ENCODE measurements at regions not wholly inside any gene's neighbourhood (a gene's known extent, or its start where the extent isn't known, plus 50 kb on each side); places are given as distances from the start of the nearest gene placed in this dataset.
A peak's percentile ranks its signal among the peaks of the same experiment; 100 is the strongest.
"Not testable (repeated sequence)": the region's sequence is repeated elsewhere in the genome, so short reads cannot be mapped to it uniquely, and the experiment has no call there.

DNA sequence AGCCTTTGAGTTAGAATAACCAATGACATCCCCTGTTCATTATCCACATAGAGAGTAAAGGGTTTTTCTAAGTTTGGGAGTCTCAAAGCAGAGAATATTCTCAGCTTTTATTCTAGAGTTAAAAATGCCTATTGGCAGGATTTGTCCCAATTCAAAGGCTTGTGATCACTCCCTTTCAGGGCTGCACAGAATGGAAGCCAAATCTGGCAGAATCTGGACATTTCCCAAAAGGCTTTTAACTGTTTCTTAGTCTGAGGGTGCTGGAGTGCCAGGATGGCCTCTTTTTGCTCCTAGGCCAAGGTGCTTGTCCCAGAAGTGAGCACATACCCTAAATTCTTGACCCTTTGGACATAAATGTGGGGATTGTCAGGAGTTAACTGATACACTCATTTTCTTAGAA is 556.6 kb downstream of the DOK5 start:
- DNase-seq: no peak

DNA sequence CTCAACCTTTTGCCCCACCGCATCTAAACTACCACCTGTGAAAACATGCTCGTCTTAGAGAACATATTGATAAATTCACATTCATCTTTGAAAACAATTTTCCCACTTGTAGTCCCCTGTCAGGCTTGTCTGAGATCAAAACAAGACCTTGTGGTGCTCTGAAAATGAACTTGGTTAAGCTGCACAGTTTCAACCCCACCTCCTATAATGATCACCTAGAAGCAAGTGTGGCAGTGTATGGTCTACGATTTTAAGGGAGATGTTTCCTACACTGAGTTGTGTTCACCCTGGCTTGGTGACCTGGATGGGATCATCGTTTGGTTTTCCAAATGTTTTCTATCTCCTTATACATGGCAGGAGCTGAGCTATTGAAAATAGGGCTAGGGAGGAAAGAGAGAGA is 539.4 kb downstream of the DOK5 start:
- DNase-seq: no peak

DNA sequence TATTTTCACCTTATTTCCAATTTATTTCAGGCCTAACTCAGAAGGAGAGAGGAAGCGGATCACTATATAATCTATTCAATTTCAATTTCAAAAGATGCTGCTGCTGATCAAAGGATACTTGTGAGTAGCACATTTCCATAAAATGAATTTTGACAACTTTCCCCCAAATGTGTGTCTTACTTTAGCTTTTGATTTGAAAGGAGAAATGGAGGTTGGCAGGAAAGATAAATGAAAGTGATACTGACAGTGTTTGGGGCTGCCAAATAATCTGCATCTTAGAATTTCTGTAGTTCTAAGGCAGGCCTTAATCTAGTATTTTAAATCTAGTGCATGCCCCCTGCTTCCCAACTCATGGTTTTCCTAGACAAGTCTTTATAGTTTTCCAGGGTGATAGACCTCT is 535.4 kb downstream of the DOK5 start:
- no peak for DNase-seq

DNA sequence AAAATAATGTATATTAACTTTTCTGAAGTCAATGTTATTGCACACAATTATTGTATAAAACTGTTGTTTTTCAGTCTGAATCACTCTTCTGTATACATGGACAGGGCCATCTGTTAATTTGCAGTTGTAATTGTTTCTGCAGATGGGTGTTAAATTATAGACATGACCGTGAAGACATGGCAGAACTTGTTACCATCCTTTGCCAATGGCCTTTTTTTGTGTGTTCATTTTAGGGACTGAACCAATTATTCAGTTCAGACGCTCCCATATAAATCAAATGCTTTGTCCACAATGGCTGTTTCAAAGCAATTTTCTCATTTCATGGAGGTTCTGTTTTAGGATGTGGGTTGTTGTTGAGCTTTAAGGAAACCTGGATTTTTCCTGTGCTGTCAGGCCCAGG is 533.7 kb downstream of the DOK5 start:
- DNase-seq: no peak

DNA sequence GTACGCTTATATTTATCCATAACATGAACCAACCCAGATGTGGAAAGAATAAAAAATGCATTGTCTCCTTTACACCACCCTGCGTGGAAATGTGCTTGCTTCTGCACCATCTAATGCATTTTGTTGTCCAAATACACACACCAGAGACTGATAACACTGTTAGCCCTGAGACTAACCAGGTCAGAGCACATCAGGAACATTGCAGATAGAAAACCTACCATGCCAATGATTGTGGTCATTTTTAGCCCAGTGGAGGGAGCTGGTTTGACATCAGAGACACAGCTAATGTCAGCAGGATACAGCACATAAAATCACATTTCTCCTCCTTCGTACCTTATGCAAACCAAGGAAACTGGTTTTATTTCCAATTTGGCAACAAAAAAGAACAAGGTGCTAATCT is 528.7 kb downstream of the DOK5 start:
- no peak for DNase-seq

DNA sequence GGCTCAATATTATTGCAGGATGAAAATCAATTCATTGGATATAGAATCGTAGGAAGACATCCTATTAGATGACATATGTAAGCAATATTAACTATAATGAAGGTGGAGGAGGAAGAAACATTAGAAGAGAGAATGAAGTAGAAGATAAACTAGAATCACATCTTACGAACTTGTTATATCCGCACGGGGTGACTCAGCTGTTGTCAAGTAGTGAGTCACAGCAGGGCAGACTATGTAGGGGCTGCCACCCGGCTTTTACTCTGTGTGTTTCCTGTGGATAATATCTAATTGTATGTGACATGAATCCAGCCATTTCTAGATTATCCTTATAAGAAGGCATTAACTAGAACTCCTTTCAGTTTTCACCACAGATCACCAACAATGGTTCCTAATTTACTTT is 520.2 kb downstream of the DOK5 start:
- no peak for DNase-seq

DNA sequence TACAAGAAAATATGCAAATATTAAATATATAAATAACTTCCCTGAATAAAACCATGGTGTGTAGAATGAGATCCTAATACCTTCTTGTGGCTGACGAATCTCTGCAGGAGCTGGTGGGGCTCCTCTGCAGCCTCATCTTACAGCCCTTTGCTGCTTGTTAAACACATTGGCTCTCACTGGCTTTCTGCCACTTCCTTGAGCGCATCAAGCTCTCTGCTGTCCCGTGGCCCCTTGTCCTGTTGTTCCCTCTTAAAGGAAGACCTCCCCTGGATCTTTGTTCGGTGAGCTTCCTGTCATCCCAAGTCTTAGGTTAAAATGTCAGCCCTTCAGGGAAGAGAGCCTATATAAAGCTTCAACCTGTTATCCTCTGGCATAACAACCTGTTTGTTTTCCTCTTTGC is 519.6 kb downstream of the DOK5 start:
- DNase-seq: no peak

DNA sequence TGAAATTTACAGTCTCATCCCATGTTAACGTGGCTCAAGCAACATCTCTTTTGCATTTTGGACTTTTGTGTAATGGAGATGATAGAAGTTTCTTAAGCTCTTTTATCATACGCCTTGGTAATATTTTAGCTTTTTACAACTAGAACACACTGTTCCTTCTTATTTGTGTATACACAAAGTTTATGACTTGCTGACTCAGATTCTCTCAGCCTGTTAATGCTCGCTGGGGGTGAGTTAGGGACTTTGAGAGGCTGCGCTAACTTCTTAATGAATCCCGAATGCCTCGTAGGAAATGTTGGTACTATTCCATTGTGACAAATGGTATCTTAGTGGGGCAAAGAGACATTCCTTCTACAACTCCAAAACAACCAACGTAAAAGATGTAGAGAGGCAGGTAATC is 509.7 kb downstream of the DOK5 start:
- DNase-seq: no peak

DNA sequence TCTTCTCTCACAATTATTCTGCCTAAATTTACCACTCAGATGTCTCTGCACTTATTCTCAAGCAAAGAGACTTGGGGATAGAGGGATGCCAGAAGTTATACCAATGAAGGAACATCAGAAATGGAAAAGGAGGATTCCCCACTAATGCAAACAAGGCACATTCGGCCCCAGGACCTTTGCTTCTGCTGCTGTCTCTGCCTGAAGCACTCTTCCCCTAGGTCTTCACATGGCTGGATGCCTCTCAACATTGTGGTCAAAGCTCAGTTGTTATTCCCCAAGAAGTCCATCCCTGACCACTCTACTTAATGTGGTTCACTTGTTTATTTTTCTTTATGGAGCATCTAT is 508.7 kb downstream of the DOK5 start:
- DNase-seq: no peak

DNA sequence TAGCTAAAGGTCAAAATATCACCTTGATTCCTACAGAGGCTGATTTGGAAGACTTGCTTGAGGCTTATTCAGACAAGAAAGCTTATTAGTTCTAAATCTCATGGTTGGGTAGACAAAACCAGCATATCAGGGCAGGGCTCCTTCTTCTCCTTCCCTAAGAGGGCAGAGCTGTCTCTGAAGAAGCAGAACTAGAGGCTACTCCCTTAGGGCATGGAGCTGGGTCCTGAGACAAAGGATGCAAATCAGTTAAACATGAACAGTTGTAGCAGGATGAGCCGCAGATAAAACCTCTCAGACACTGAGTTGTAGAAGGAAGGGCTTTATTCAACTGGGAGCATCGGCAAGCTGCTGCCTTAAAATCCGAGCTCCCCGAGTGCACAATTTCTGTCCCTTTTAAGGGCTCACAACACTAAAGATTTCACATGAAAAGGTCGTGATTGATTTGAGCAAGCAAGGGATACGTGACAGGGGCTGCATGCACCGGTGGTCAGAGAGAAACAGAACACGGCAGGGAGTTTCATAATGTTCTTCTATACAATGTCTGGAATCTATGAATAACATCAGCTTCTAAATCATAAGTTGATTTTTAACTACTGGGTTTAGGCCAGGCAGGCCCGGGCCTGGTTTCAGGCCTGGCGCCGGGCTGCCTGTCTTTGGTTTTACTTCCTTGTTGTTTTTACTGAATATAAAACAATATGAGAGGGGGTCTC is 508.2 kb downstream of the DOK5 start:
- DNase-seq: not testable (repeated sequence)

DNA sequence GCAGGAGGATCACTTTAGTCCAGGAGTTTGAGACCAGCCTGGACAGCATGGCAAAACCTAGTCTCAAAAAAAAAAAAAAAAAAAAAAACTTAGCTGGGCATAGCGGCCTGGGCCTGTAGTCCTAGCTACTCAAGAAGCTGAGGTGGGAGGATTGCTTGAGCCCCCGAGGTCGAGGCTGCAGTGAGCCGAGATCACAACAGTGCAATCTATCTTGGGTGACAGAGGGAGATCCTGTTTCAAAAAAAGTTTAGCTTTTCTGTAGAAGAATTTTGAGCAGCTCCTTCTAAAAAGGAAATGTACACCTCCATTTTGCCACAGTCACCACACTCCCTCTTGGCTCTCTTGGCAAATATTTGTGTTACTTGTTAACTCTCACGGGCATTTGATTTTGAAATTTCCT is 505.8 kb downstream of the DOK5 start:
- no peak for DNase-seq

DNA sequence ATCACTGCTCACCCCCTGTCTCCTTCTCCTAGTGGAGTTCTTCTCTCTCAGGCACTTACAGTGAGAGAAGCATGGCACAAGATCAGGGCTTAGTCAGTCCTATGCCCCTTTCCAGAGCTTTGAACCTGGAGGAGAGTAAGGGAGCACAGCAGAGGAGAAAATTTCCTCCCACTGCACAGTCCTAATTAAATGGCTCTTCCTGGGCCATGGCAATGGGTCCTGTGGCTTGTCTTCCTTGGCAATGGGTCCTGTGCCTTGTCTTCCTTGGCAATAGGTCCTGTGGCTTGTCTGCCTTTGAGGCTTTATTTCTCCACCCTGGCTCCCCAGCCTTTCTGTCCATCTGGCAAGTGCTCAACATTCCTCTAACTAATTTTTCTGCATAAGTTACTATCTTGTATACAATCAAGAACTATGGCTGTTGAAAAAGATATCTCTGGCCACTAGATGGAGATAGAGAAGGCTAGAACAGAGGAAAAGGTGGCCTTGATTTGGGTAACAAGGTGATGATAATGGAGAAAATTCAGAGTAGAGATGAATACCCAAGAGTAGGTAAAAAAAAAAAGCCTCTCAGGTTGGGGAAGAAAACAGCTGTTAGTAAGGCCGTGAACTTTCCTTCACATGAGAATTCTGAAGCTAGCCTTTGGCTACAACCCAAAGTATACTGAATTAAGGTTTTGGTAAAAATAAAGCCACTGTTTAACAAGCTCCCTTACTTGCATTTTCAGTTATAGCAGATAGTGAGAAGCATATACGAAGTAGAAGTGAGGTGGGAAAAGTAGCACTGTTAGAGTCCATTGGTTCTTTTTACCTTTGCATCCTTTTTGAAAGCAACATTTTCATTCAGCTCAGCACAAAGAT is 504.9 kb downstream of the DOK5 start:
- peak; percentile 1 for DNase-seq

DNA sequence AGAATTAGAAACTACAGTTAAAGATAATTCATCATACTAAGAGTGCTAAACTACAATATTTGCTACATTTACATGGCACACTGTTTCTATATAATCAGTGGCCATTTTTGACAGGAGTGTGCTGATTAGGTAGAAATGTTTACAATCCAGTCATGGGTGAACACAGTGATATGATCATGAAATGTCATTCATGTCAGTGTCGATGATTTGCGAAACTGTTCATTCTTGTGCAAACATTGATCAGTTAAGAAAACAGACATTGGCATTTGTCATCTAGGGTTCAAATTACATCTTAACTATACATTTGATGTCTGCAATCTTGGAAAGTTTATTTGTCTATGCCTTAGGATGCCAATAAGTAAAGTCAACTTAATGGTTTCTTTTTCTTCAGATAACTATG is 474.9 kb downstream of the DOK5 start:
- DNase-seq: no peak

DNA sequence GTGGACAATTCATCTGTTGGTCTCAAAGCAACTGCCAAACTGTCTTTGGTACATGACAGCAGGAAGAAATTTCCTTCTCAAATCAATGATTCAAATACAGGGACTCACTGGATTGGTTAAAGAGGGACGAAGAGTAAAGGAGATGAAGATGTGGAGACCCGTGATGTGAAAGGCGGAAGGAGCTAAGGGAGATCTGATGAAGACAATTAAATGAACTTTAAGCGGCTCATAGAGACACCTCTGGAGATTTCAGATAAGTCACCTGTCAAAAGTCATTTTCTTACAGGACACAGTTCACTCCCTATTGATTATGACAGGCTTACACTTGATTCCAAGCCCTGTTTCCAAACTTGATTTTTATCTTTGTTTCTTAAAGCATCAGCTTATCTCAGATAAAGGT is 466.3 kb downstream of the DOK5 start:
- no peak for DNase-seq

DNA sequence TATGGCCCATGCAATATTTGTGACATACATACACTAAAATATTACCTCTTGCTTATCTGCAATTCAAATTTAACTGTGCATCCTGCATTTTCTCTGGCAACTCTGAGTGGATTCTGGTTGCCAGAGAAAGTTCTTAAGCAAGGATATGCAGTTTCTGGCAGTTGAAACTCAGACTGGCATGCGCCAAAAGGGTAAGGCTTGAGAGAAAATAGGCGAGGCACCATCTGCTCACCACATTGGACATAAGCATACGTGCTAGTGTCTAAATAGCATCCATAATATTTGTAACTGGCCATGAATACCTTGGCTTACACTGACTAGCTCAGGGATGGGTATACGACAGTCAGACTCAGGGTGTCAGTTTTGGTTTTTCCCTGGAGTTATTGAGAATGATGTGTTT is 465.1 kb downstream of the DOK5 start:
- no peak for DNase-seq

DNA sequence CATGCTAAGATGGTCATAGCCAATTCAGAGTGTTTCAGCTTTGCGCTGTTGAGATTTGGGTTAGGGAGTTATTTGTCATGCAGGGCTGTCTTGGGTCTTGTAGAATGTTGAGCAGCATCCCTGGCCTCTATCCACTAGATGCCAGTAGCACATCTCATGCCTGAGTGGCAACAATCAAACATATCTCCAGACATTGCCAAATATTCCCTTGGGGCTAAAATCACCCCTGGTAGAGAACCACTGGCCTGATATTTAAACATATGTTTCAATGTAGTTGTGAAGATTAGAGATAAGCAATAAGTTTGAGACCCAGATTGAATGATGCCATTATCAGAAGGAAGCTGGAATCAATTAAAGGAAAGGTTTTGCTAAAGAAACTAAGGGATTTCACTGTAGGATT is 463.3 kb downstream of the DOK5 start:
- no peak for DNase-seq

DNA sequence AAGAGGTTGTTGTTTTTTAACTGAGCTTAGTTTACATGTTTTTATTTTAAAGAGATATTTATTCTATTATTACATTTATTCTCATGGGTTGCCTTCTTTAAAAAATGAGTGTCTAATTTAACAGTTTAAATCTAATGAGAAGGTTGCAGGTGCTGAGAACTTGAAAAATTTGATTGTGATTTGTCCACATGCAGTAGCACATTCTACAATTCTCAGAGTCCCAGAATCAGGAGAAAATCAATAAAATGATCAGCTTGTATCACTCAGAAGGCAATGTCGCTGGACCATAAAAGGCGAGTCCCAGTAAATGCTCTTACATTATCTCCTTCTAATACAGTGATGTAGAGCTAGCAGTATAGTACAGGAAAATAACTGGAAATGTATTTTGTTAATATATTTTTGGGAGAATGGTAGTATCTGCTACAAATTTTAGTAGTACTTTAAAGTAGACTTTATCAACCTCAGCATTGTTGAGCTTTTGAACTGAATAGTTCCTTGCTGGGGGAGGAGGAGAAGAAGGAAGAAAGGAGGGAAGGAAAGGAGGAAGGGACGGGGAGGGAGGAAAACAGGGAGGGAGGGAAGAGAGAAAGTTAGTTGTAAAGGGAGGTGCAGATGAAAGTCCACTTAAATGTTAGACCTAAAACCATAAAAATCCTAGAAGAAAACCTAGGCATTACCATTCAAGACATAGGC is 458.0 kb downstream of the DOK5 start:
- DNase-seq: no peak

DNA sequence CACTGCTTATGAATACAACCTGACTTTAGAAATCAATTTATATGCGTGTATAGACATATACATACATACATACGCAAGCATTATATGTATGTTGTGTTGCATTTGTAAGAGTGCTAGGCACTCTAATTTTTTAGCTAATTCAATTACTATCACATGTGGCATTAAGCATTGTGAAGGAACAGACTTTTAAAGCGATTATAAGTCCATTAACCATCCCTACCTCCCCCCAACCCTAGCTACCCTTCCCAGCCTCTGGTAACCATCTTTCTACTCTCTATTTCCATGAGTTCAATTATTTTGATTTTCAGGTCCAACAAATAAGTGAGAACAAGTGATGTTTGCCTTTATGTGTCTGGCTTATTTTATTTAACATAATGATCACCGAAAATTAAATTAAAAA is 453.8 kb downstream of the DOK5 start:
- DNase-seq: no peak

DNA sequence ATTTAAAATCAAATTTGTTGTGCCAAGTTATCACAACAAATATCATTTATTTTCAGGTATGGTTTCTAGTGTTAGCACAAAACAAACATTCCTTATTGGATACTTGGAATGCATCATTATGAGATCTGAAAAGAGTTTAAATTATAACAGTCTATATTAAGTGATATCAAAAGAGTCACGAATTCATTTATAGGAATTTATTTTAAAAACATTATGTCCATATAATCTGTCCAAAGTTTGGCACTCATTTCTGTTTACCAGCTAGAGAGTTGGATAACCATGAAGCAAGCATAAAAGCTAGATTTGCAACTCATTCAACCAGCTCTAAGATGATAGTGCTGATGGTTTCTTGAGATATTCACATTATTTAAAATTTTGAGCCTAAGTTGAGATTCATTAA is 453.2 kb downstream of the DOK5 start:
- DNase-seq: no peak

DNA sequence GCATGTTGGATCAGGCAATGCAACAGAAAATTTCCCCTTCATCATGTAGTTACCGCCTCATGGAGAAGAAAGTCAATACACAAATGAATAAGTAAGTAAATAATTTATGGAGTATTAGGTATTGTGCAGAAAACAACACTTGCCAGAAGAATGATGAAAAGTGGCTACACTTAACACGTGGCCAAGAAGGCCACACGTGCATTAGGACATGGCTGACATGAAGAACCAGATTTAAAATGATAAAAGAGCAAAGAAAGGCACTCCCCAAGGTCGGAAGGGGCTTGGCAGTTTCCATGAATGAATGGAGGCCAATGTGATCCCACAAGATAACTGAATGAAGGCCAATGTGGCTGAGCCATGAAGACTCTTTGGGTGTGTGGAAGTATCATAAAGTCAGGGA is 447.2 kb downstream of the DOK5 start:
- DNase-seq: no peak

DNA sequence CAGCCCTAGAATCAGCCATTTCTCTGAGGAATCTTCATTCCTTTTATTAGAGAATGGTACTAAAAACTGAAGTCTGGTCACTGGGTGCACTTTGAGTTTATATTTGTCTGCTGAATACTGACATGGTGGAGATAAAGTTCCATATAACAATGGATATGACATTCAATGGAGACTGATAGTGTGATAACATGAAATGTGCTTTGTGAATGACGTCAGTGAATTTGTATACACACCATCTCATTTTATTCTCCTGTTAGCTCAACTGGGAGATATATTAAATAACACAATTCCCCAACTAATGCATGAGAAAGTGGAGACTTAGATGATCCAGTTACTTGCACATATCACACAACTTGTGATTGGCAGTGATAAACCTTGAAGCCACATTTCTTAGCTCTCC is 446.7 kb downstream of the DOK5 start:
- DNase-seq: no peak

DNA sequence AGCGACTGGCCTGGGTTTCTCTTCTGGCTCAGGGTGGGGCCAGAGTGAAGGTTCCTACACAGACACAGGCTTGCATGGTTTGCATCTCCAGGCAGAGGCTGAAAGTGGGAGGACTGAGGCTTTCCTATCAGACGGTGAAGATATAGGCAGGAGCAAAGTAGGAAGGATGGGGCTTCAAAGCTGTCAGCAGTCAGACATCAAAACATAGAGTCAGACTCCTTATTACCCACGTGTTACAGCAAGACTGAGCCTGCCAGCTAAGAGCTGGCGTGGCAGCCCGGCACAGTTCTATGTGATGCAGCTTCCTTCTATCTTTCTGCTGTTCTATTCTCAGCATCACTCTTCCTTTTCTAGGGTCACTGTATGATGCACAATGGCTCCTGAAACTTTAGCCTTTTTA is 445.1 kb downstream of the DOK5 start:
- DNase-seq: no peak

DNA sequence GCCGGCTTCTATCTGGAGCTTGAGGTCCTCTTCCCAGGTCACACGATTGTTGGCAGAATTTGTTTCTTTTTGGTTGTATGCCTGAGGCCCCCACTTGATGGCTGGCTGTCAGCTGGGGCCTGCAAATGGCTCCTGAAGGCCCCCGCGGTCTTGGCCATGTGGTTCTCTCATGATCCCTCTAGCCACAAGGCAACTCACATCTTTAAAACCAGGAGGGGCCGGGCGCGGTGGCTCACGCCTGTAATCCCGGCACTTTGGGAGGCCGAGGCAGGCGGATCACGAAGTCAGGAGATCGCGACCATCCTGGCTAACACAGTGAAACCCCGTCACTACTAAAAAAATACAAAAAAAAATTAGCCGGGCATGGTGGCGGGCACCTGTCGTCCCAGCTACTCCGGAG is 443.6 kb downstream of the DOK5 start:
- DNase-seq: not testable (repeated sequence)

DNA sequence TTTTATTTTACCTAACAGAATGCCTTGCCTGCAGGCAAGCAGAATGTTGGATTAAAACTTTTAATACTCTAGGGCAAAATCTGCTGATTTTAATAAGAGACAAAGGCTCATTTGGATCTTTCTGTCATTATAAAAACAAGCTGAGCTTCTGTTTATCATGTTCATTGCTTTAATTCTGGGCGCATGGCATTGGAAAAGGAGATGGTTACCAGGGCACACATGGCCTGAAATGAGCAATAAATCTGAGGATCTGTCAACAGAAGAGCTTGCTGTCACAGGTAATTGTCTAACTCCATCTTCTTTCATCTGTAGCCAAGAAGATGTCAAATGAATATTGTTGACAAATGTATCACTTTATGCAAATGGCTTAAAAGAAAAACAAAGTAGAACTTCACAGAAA is 439.6 kb downstream of the DOK5 start:
- DNase-seq: no peak

All from NCI-H526 treated with DMSO at 0.1 percent for 48 hours (cell line).